Smooth muscle cell (in vitro differentiated cells): ENCODE measurements at regions not wholly inside any gene's neighbourhood (a gene's known extent, or its start where the extent isn't known, plus 50 kb on each side); places are given as distances from the start of the nearest gene placed in this dataset.

Experiments
- DNase-seq: peaks from one replicate; lab custom pipeline; 2025; ENCODE audit not compliant: unreplicated experiment; lab: John Stamatoyannopoulos, UW
- H2AFZ ChIP-seq: fragments of 200-600 bp; sonication (generic); 2 replicates; pipeline ENCODE4 v1.6.0; 2016; ENCODE audit warnings: antibody characterized with exemption, low read depth, mild to moderate bottlenecking
- H3F3A ChIP-seq: fragments of 200-600 bp; sonication (generic); 2 replicates; pipeline ENCODE4 v1.6.0; 2017; ENCODE audit warnings: antibody characterized with exemption, low read depth
- H3K27ac ChIP-seq: fragments of 200-600 bp; sonication (generic); 2 replicates; pipeline ENCODE4 v1.5.1; 2016; ENCODE audit warnings: low read depth, mild to moderate bottlenecking
- H3K27me3 ChIP-seq: fragments of 200-600 bp; sonication (generic); 2 replicates; pipeline ENCODE4 v1.6.1; 2016; ENCODE audit warnings: low read depth, mild to moderate bottlenecking
- H3K36me3 ChIP-seq: fragments of 200-600 bp; sonication (generic); 2 replicates; pipeline ENCODE4 v1.5.1; 2016; ENCODE audit warnings: low read depth
- H3K4me1 ChIP-seq: fragments of 200-600 bp; sonication (generic); 2 replicates; pipeline ENCODE4 v1.5.1; 2016; ENCODE audit warnings: low read depth
- H3K4me2 ChIP-seq: fragments of 200-600 bp; sonication (generic); 2 replicates; pipeline ENCODE4 v1.6.0; 2016; ENCODE audit warnings: mild to moderate bottlenecking
- H3K4me3 ChIP-seq: fragments of 200-600 bp; sonication (generic); 2 replicates; pipeline ENCODE4 v1.5.1; 2016; ENCODE audit warnings: mild to moderate bottlenecking
- H3K79me2 ChIP-seq: fragments of 200-600 bp; sonication (generic); 2 replicates; pipeline ENCODE4 v1.6.0; 2016; ENCODE audit warnings: low read depth, mild to moderate bottlenecking
- H3K9ac ChIP-seq: fragments of 200-600 bp; sonication (generic); 2 replicates; pipeline ENCODE4 v1.6.0; 2016; ENCODE audit warnings: low read depth
- H3K9me3 ChIP-seq: fragments of 200-600 bp; sonication (generic); replicated peaks from 2 replicates; pipeline ENCODE4 v1.5.1; 2016; ENCODE audit warnings: low read depth
- H4K20me1 ChIP-seq: fragments of 200-600 bp; sonication (generic); 2 replicates; pipeline ENCODE4 v1.6.0; 2016; ENCODE audit warnings: low read depth
- WGBS: methylation state at CpG from one replicate; pipeline ENCODE4 v1.1.7; 2016; ENCODE audit warnings: low lambda C conversion rate; 5-methylcytosine and 5-hydroxymethylcytosine counted together
- TF ChIP-seq, protein P1 (sequence below): fragments of 200-600 bp; sonication (generic); IDR thresholded peaks from 2 replicates; pipeline ENCODE4 v1.5.1; 2017; ENCODE audit warnings: borderline replicate concordance, mild to moderate bottlenecking, antibody characterized with exemption; ENCODE audit not compliant: insufficient read depth, poor library complexity, severe bottlenecking

DNA sequence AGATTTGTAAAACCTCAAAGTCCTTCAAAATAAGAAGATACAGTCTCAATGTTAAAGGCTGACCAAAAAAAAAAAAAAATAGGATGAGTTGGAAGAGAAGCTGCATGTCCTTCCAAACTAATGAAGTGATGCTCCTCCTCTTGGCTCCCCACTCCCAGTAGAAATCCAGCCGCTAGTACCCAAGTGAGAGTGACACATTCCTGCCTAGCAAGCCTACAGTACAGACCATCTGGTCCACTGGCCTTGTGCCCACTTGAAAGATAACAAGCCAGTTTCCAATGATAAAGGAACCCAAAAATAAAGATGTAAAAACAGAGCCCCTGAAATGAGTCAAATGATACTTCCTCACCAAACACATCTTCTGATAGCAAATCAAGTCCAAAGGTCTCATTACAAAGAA is 258.7 kb upstream of the NSMCE3 start:
- Histone ChIP-seq H4K20me1 (no peaks in the 10 kb centered on the region), H3K27me3 (no peaks in the 10 kb centered on the region), H3K4me1 (no peaks in the 10 kb centered on the region), H3K79me2 (no peaks in the 10 kb centered on the region), H3K4me3 (no peak overlapping the region), H3K36me3 (no peaks in the 10 kb centered on the region), H3K4me2 (no peak overlapping the region), H2AFZ (no peak overlapping the region), H3K9me3 (no peaks in the 10 kb centered on the region), H3F3A (no peaks in the 10 kb centered on the region), H3K9ac (no peak overlapping the region), H3K27ac (no peak overlapping the region)
- WGBS: 38% methylated on average over 1 of the region's 1 CpG
- TF ChIP-seq, protein P1, sequence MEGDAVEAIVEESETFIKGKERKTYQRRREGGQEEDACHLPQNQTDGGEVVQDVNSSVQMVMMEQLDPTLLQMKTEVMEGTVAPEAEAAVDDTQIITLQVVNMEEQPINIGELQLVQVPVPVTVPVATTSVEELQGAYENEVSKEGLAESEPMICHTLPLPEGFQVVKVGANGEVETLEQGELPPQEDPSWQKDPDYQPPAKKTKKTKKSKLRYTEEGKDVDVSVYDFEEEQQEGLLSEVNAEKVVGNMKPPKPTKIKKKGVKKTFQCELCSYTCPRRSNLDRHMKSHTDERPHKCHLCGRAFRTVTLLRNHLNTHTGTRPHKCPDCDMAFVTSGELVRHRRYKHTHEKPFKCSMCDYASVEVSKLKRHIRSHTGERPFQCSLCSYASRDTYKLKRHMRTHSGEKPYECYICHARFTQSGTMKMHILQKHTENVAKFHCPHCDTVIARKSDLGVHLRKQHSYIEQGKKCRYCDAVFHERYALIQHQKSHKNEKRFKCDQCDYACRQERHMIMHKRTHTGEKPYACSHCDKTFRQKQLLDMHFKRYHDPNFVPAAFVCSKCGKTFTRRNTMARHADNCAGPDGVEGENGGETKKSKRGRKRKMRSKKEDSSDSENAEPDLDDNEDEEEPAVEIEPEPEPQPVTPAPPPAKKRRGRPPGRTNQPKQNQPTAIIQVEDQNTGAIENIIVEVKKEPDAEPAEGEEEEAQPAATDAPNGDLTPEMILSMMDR: no peak
- DNase-seq: no peak

DNA sequence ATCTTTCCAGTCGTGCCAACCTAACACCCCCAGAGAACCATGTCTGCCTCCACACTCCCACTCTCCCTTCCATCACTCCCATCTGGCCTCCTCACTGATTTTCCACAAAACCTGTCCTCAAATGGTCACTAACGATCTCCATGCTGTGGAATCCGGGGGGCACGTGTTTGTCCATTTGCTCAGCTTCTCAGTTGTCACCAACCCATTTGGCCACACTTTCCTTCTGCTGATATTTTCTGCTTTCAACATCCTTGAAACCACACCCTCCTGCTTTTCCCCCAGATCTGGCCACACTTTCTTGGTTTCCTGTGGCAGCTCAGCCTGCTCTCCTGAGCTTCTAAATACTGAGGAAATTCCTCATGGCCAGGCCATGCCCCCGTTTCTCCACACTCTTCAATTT is 257.2 kb upstream of the NSMCE3 start:
- H3K27ac ChIP-seq: no peak overlapping the region
- no peaks in the 10 kb centered on the region for H3F3A ChIP-seq
- no peak overlapping the region for H3K4me3 ChIP-seq
- H3K79me2 ChIP-seq: no peaks in the 10 kb centered on the region
- no peaks in the 10 kb centered on the region for H3K36me3 ChIP-seq
- WGBS: 91% methylated on average over 5 of the region's 5 CpGs
- no peak overlapping the region for H3K9ac ChIP-seq
- no peaks in the 10 kb centered on the region for H3K27me3 ChIP-seq
- TF ChIP-seq, protein P1: no peak
- H3K4me1 ChIP-seq: no peaks in the 10 kb centered on the region
- no peak for DNase-seq
- no peaks in the 10 kb centered on the region for H3K9me3 ChIP-seq
- no peaks in the 10 kb centered on the region for H4K20me1 ChIP-seq
- H3K4me2 ChIP-seq: no peak overlapping the region
- no peak overlapping the region for H2AFZ ChIP-seq

DNA sequence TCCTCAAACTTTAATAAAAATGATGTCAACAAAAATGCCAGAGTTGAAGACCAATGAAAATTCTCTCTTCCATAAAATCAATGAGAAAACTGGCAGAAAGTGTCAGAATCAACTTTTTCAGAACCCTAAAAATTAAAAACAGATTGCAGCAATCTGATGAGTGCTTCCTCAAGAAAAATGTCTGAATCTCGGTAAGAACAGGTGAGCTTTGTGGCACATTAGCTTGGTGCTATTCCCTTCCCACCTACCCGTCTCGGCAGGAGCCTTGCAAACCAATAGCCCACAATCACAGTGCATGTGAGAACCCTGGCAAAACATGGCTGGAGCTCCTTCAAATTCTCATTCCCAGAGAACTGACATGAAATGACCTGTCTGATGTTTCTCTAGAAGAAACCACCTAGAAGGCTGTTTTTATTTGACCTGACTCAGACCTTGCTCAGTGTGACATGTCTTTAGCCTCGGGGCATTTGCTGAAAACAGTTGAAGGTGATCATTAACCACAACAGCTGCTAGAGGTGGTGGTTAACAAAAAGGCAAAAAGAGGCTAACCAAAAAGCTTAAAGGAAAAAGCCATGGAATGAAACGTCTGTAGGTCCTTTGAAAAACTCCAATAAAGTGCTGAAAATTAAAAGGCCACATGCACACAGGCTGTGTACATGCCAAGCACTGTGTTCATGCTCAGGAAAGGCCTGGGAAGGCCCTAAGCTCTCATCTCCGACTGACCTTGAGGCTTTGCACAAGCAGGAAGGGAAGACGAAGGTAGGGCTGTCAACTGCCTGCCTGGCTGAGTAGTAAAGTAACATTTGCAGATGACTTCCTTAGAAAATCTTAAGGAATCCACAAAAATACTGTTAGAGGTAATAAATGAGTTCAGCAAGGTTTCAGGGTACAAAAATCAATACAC is 253.0 kb upstream of the NSMCE3 start:
- TF ChIP-seq, protein P1: no peak
- no peaks in the 10 kb centered on the region for H4K20me1 ChIP-seq
- H3F3A ChIP-seq: no peaks in the 10 kb centered on the region
- no peak for DNase-seq
- no peak overlapping the region for H3K9ac ChIP-seq
- H3K27ac ChIP-seq: no peak overlapping the region
- H3K9me3 ChIP-seq: no peaks in the 10 kb centered on the region
- H2AFZ ChIP-seq: no peak overlapping the region
- no peaks in the 10 kb centered on the region for H3K36me3 ChIP-seq
- WGBS: 56% methylated on average over 7 of the region's 7 CpGs
- H3K4me2 ChIP-seq: peak overlapping the region; percentile 25
- no peaks in the 10 kb centered on the region for H3K4me1 ChIP-seq
- no peaks in the 10 kb centered on the region for H3K27me3 ChIP-seq
- H3K79me2 ChIP-seq: no peaks in the 10 kb centered on the region
- H3K4me3 ChIP-seq: no peak overlapping the region

DNA sequence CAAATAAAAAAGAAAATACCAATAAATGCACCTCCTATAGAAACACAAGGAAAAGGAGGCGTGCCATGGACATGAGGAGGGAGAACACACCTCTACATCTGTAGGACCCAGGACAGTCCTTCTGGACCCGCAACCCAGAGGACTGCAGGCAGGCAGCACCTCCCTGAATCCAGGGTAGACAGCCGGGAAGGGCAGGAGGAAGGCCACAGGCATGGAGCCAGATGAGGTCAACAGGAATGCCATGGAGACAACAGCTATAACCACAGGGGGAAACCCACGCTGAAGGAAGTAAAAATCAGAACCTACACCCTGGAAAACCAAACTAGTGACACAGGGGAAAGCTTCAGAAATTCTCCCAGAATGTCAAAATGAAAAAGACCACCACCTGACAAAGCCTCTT is 248.8 kb upstream of the NSMCE3 start:
- H3K4me3 ChIP-seq: no peak overlapping the region
- no peak overlapping the region for H3K4me2 ChIP-seq
- H3K4me1 ChIP-seq: no peaks in the 10 kb centered on the region
- no peaks in the 10 kb centered on the region for H3F3A ChIP-seq
- H3K9me3 ChIP-seq: no peaks in the 10 kb centered on the region
- no peak for DNase-seq
- no peaks in the 10 kb centered on the region for H3K79me2 ChIP-seq
- no peak overlapping the region for H3K27ac ChIP-seq
- TF ChIP-seq, protein P1: no peak
- no peak overlapping the region for H3K9ac ChIP-seq
- WGBS: 73% methylated on average over 4 of the region's 4 CpGs
- no peaks in the 10 kb centered on the region for H3K36me3 ChIP-seq
- no peaks in the 10 kb centered on the region for H3K27me3 ChIP-seq
- no peaks in the 10 kb centered on the region for H4K20me1 ChIP-seq
- H2AFZ ChIP-seq: no peak overlapping the region
